Caki2 (cell line): ENCODE measurements at regions not wholly inside any gene's neighbourhood (a gene's known extent, or its start where the extent isn't known, plus 50 kb on each side); places are given as distances from the start of the nearest gene placed in this dataset.
"Not testable (repeated sequence)": the region's sequence is repeated elsewhere in the genome, so short reads cannot be mapped to it uniquely, and the experiment has no call there.

ENCODE experiments used
- DNase-seq: peaks from one replicate; pipeline ENCODE4 v3.0.0-alpha.2; 2015; ENCODE audit warnings: low read depth
- in situ Hi-C: cut with HindIII; loops from 2 replicates; pipeline ENCODE4 v1.10.0; 2016; ENCODE audit warnings: low sequenced_read_pairs, low pct_unique_long_range_greater_than_20kb, mixed read lengths

GRCh38 chr7:112942981-112943380 is 143.6 kb downstream of the GPR85 start:
- no peak for DNase-seq
- in situ Hi-C loops = no loop called here

- in situ Hi-C loops, DNase-seq: not testable (repeated sequence)
Observed at GRCh38 chr7:112942125-112942524, 144.5 kb downstream of the GPR85 start.

- in situ Hi-C loops = no loop called here
- no peak for DNase-seq
Observed at GRCh38 chr7:112940314-112940732, 146.3 kb downstream of the GPR85 start.

- peak; percentile 99 for DNase-seq
- in situ Hi-C loops = no loop called here
Observed at GRCh38 chr7:112939574-112940313, 146.9 kb downstream of the GPR85 start.

GRCh38 chr7:112938863-112939573 is 147.6 kb downstream of the GPR85 start:
- in situ Hi-C loops = no loop called here
- DNase-seq = peak; percentile 24

GRCh38 chr7:112937651-112938415 is 147.6 kb upstream of the TMEM168 start:
- no peak for DNase-seq
- in situ Hi-C loops = no loop called here

GRCh38 chr7:112933598-112933997 is 143.4 kb upstream of the TMEM168 start:
- no peak for DNase-seq
- in situ Hi-C loops = no loop called here

GRCh38 chr7:112930787-112931186 is 140.6 kb upstream of the TMEM168 start:
- in situ Hi-C loops = no loop called here
- DNase-seq = no peak

- in situ Hi-C loops = no loop called here
- no peak for DNase-seq
Observed at GRCh38 chr7:112929421-112929820, 139.2 kb upstream of the TMEM168 start.

GRCh38 chr7:112926018-112926417 is 135.8 kb upstream of the TMEM168 start:
- no peak for DNase-seq
- in situ Hi-C loops = no loop called here

- in situ Hi-C loops, DNase-seq: not testable (repeated sequence)
Observed at GRCh38 chr7:112922546-112922945, 132.4 kb upstream of the TMEM168 start.

- DNase-seq, in situ Hi-C loops: not testable (repeated sequence)
Observed at GRCh38 chr7:112916431-112916830, 126.2 kb upstream of the TMEM168 start.

- in situ Hi-C loops = no loop called here
- DNase-seq = no peak
Observed at GRCh38 chr7:112908086-112908485, 117.9 kb upstream of the TMEM168 start.

- in situ Hi-C loops = no loop called here
- no peak for DNase-seq
Observed at GRCh38 chr7:112907658-112908057, 117.5 kb upstream of the TMEM168 start.

GRCh38 chr7:112905950-112906349 is 115.8 kb upstream of the TMEM168 start:
- DNase-seq = no peak
- in situ Hi-C loops = no loop called here

- no peak for DNase-seq
- in situ Hi-C loops = no loop called here
Observed at GRCh38 chr7:112905413-112905812, 115.2 kb upstream of the TMEM168 start.

- DNase-seq = peak; percentile 35
- in situ Hi-C loops = no loop called here
Observed at GRCh38 chr7:112898432-112899290, 108.5 kb upstream of the TMEM168 start.

GRCh38 chr7:112897839-112898431 is 107.7 kb upstream of the TMEM168 start:
- in situ Hi-C loops = no loop called here
- DNase-seq = no peak
